ENCODE measurements at regions not wholly inside any gene's neighbourhood (a gene's known extent, or its start where the extent isn't known, plus 50 kb on each side); places are given as distances from the start of the nearest gene placed in this dataset.
A peak's percentile ranks its signal among the peaks of the same experiment; 100 is the strongest.

DNA sequence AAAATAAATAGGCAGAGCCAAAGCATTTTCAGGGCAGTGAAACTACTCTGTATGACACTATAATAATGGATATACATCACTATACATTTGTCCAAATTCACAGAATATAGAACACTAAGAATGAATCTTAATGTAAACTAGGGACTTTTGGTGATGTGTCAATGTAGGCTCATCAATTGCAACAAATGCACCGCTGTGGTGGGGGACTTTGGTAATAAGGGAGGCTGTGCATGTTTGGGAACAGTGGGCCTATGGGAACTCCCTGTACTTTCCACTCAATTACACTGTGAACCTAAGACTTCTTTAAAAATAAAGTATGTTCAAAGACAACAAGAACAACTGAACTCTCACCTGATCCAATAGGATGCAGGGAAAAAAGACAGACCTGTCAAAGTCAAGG, 220.7 kb downstream of the CMPK2 start:
- Mint-ChIP-seq H3K9me3 (ENCODE audit: unreplicated experiment) (peaks cover 4% of the 10 kb centered on the region), H3K4me1 (ENCODE audit: unreplicated experiment) (no peaks in the 10 kb centered on the region), H3K4me3 (ENCODE audit: unreplicated experiment) (no peak overlapping the region), H3K27me3 (ENCODE audit: unreplicated experiment) (no peaks in the 10 kb centered on the region), H3K36me3 (ENCODE audit: unreplicated experiment) (no peaks in the 10 kb centered on the region), H3K27ac (ENCODE audit: unreplicated experiment) (no peak overlapping the region)
- TF ChIP-seq, protein P1, sequence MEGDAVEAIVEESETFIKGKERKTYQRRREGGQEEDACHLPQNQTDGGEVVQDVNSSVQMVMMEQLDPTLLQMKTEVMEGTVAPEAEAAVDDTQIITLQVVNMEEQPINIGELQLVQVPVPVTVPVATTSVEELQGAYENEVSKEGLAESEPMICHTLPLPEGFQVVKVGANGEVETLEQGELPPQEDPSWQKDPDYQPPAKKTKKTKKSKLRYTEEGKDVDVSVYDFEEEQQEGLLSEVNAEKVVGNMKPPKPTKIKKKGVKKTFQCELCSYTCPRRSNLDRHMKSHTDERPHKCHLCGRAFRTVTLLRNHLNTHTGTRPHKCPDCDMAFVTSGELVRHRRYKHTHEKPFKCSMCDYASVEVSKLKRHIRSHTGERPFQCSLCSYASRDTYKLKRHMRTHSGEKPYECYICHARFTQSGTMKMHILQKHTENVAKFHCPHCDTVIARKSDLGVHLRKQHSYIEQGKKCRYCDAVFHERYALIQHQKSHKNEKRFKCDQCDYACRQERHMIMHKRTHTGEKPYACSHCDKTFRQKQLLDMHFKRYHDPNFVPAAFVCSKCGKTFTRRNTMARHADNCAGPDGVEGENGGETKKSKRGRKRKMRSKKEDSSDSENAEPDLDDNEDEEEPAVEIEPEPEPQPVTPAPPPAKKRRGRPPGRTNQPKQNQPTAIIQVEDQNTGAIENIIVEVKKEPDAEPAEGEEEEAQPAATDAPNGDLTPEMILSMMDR (IDR thresholded peaks at IDR 0.05), result no peak
- no peak for DNase-seq (ENCODE audit: extremely low spot score, unreplicated experiment)

- TF ChIP-seq, protein P1 (IDR thresholded peaks at IDR 0.05), result no peak
- no peaks in the 10 kb centered on the region for H3K36me3 Mint-ChIP-seq (ENCODE audit: unreplicated experiment)
- no peaks in the 10 kb centered on the region for H3K4me1 Mint-ChIP-seq (ENCODE audit: unreplicated experiment)
- H3K4me3 Mint-ChIP-seq (ENCODE audit: unreplicated experiment), result no peak overlapping the region
- no peaks in the 10 kb centered on the region for H3K27me3 Mint-ChIP-seq (ENCODE audit: unreplicated experiment)
- no peak for DNase-seq (ENCODE audit: extremely low spot score, unreplicated experiment)
- no peak overlapping the region for H3K27ac Mint-ChIP-seq (ENCODE audit: unreplicated experiment)
- peaks cover 4% of the 10 kb centered on the region for H3K9me3 Mint-ChIP-seq (ENCODE audit: unreplicated experiment)
Observed at GRCh38 chr2:6645672-6646071, 220.0 kb downstream of the CMPK2 start.

GRCh38 chr2:6647046-6647445, 218.7 kb downstream of the CMPK2 start:
- TF ChIP-seq, protein P1 (IDR thresholded peaks at IDR 0.05), result no peak
- Mint-ChIP-seq H3K36me3 (ENCODE audit: unreplicated experiment) (no peaks in the 10 kb centered on the region), H3K27me3 (ENCODE audit: unreplicated experiment) (no peaks in the 10 kb centered on the region), H3K4me1 (ENCODE audit: unreplicated experiment) (no peaks in the 10 kb centered on the region), H3K27ac (ENCODE audit: unreplicated experiment) (no peak overlapping the region), H3K9me3 (ENCODE audit: unreplicated experiment) (peaks cover 4% of the 10 kb centered on the region), H3K4me3 (ENCODE audit: unreplicated experiment) (no peak overlapping the region)
- no peak for DNase-seq (ENCODE audit: extremely low spot score, unreplicated experiment)

GRCh38 chr2:6648596-6649247, 217.0 kb downstream of the CMPK2 start:
- Mint-ChIP-seq H3K4me3 (ENCODE audit: unreplicated experiment) (no peak overlapping the region), H3K9me3 (ENCODE audit: unreplicated experiment) (peaks cover 4% of the 10 kb centered on the region), H3K27me3 (ENCODE audit: unreplicated experiment) (no peaks in the 10 kb centered on the region), H3K4me1 (ENCODE audit: unreplicated experiment) (no peaks in the 10 kb centered on the region), H3K27ac (ENCODE audit: unreplicated experiment) (no peak overlapping the region), H3K36me3 (ENCODE audit: unreplicated experiment) (no peaks in the 10 kb centered on the region)
- TF ChIP-seq, protein P1 (IDR thresholded peaks at IDR 0.05), result no peak
- DNase-seq (ENCODE audit: extremely low spot score, unreplicated experiment), result no peak

- H3K27me3 Mint-ChIP-seq (ENCODE audit: unreplicated experiment), result no peaks in the 10 kb centered on the region
- no peaks in the 10 kb centered on the region for H3K9me3 Mint-ChIP-seq (ENCODE audit: unreplicated experiment)
- DNase-seq (ENCODE audit: extremely low spot score, unreplicated experiment), result peak; percentile 66
- TF ChIP-seq, protein P1 (IDR thresholded peaks at IDR 0.05), result no peak
- no peak overlapping the region for H3K4me3 Mint-ChIP-seq (ENCODE audit: unreplicated experiment)
- H3K4me1 Mint-ChIP-seq (ENCODE audit: unreplicated experiment), result no peaks in the 10 kb centered on the region
- no peaks in the 10 kb centered on the region for H3K36me3 Mint-ChIP-seq (ENCODE audit: unreplicated experiment)
- no peak overlapping the region for H3K27ac Mint-ChIP-seq (ENCODE audit: unreplicated experiment)
Observed at GRCh38 chr2:6650311-6650710, 215.4 kb downstream of the CMPK2 start.

Measured in osteocyte (in vitro differentiated cells).